Gastroesophageal sphincter (tissue), 4 donors: ENCODE measurements at regions not wholly inside any gene's neighbourhood (a gene's known extent, or its start where the extent isn't known, plus 50 kb on each side); places are given as distances from the start of the nearest gene placed in this dataset.

ENCODE experiments used
- ATAC-seq: fragments of 150-250 bp; one replicate; pipeline ENCODE4 v1.9.1; 2016; ENCODE audit warnings: mild to moderate bottlenecking, moderate library complexity
- H3K27ac ChIP-seq, 4 donors: fragments of 200-600 bp; sonication (generic) in 3 of 4; 1 replicate in 3 of 4; 2 replicates in 1 of 4; pipeline ENCODE4 v1.5.1; 2016 to 2019
- H3K27me3 ChIP-seq: fragments of 200-600 bp; sonication (generic); one replicate; pipeline ENCODE4 v1.5.1; 2019
- H3K36me3 ChIP-seq, 2 donors: fragments of 200-600 bp; sonication (generic); one replicate each; pipeline ENCODE4 v1.5.1; 2019; ENCODE audit warnings: control low read depth in 1 of 2
- H3K4me1 ChIP-seq, 3 donors: fragments of 200-600 bp; sonication (generic); 1 replicate in 2 of 3; 2 replicates in 1 of 3; pipeline ENCODE4 v1.5.1; 2016 to 2019; ENCODE audit warnings: control low read depth in 2 of 3
- H3K4me3 ChIP-seq, 2 donors: fragments of 200-600 bp; sonication (generic); one replicate each; pipeline ENCODE4 v1.5.1; 2019; ENCODE audit warnings: mild to moderate bottlenecking in 1 of 2, moderate library complexity in 1 of 2
- H3K9me3 ChIP-seq, 3 donors: fragments of 200-600 bp; sonication (generic); one replicate each; pipeline ENCODE4 v1.5.1; 2017 to 2019; ENCODE audit warnings: control low read depth in 2 of 3
- EP300 ChIP-seq: sonication (generic); formaldehyde crosslinking; IDR thresholded peaks from one replicate; pipeline ENCODE4 v1.6.1; 2017; ENCODE audit warnings: antibody characterized with exemption, mild to moderate bottlenecking
- POLR2A ChIP-seq, 2 donors: fragments of 450-650 bp; IDR thresholded peaks; one replicate each; pipeline ENCODE4 v1.6.1; 2017; ENCODE audit warnings: antibody characterized with exemption in 2 of 2, mild to moderate bottlenecking in 2 of 2, moderate library complexity in 1 of 2
- POLR2AphosphoS5 ChIP-seq: sonication (generic); formaldehyde crosslinking; IDR thresholded peaks from one replicate; pipeline ENCODE4 v1.6.1; 2017; ENCODE audit warnings: antibody characterized with exemption
- WGBS, 2 donors: methylation state at CpG; one replicate each; pipeline ENCODE4 v1.1.5; 2018; ENCODE audit warnings: low coverage in 1 of 2; 5-methylcytosine and 5-hydroxymethylcytosine counted together
- TF ChIP-seq, protein P1 (sequence below), 4 experiments: fragments of 200-600 bp in 2 of 4; fragments of 450-650 bp in 2 of 4; sonication (generic) in 1 of 4; IDR thresholded peaks; one replicate each; pipeline ENCODE4 v1.5.1; 2017 to 2019; ENCODE audit warnings: antibody characterized with exemption in 4 of 4, mild to moderate bottlenecking in 2 of 4, moderate library complexity in 2 of 4

DNA sequence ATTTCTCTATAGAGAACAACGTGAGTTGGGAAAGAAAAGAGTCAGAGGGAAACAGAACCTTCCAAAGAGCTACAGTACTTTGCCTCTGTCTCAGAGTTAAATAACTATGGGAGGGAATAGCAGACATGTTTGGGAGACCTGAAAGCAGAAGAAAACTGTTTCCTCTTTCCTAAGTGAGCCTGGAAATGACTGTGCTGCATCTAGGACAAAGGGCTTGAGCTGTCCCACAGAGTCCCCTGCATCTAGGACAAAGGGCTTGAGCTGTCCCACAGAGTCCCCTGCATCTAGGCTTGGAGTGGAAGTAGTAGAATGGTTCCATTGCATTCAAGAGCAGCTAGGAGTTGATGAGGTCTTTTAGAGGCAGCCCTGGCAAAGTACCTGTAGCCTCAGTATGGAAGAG lies 149.7 kb downstream of the DKK1 start:
- WGBS, 2 donors = 17 to 40% methylated on average over 1 of the region's 1 CpG
- Histone ChIP-seq H3K9me3 (no peaks in the 10 kb centered on the region), H3K36me3 (no peaks in the 10 kb centered on the region), H3K27me3 (no peaks in the 10 kb centered on the region), H3K4me3 (no peak overlapping the region), H3K27ac (no peak overlapping the region), H3K4me1 (no peaks in the 10 kb centered on the region)
- no peak for ATAC-seq
- TF ChIP-seq, protein P1, sequence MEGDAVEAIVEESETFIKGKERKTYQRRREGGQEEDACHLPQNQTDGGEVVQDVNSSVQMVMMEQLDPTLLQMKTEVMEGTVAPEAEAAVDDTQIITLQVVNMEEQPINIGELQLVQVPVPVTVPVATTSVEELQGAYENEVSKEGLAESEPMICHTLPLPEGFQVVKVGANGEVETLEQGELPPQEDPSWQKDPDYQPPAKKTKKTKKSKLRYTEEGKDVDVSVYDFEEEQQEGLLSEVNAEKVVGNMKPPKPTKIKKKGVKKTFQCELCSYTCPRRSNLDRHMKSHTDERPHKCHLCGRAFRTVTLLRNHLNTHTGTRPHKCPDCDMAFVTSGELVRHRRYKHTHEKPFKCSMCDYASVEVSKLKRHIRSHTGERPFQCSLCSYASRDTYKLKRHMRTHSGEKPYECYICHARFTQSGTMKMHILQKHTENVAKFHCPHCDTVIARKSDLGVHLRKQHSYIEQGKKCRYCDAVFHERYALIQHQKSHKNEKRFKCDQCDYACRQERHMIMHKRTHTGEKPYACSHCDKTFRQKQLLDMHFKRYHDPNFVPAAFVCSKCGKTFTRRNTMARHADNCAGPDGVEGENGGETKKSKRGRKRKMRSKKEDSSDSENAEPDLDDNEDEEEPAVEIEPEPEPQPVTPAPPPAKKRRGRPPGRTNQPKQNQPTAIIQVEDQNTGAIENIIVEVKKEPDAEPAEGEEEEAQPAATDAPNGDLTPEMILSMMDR (IDR thresholded peaks at IDR 0.05) = no peak
- TF ChIP-seq POLR2AphosphoS5 (no peak), EP300 (no peak), POLR2A (IDR thresholded peaks at IDR 0.05) (no peak)

DNA sequence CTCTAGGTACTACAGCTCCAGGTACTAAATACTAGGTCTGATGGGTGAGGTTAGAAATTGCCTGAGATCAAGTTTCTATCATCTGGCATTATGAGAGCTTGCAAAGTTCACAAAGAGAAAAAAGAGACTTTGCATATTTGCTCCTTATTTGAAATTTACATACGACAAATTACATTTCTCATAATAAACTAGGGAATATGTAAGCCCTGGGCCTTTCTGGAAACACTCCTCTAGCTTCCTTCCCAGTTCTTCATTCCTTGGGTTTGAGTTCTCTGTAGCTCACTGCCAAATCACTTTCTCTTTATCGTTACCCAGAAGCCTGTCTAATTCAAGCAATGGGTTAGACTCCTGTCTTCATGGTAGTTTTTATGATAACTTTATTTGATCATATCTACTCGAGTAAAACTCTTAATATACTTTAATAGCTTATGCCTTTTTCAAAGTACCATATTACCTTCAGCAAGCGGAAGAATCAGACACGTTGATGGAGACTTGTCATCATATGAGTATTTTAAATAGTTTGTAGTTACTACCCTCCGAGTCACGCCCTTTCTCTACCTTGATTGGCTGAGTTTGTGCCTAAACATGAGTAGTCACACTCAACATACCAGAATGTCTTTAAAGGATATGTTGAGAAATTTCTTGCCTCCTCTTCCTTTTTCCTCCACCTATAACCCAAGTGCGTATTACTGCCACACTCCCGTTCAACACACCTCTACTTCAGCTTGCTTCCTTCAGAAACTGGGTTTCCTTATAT lies 150.5 kb downstream of the DKK1 start:
- Histone ChIP-seq H3K4me1 (no peaks in the 10 kb centered on the region), H3K4me3 (no peak overlapping the region), H3K36me3 (no peaks in the 10 kb centered on the region), H3K9me3 (no peaks in the 10 kb centered on the region), H3K27ac (no peak overlapping the region), H3K27me3 (no peaks in the 10 kb centered on the region)
- whole genome bisulfite sequencing, 2 donors = 87% methylated on average over 9 of the region's 9 CpGs
- TF ChIP-seq, protein P1 (IDR thresholded peaks at IDR 0.05) = no peak
- TF ChIP-seq EP300 = no peak
- no peak for TF ChIP-seq POLR2AphosphoS5
- TF ChIP-seq POLR2A (IDR thresholded peaks at IDR 0.05) = no peak
- no peak for ATAC-seq

- whole genome bisulfite sequencing, 2 donors = 50 to 78% methylated on average over 3 of the region's 3 CpGs
- no peaks in the 10 kb centered on the region for H3K36me3 ChIP-seq
- TF ChIP-seq, protein P1 (IDR thresholded peaks at IDR 0.05) = no peak
- TF ChIP-seq EP300 = no peak
- no peak for TF ChIP-seq POLR2A (IDR thresholded peaks at IDR 0.05)
- no peaks in the 10 kb centered on the region for H3K27me3 ChIP-seq
- no peaks in the 10 kb centered on the region for H3K4me1 ChIP-seq
- ATAC-seq = no peak
- H3K4me3 ChIP-seq = no peak overlapping the region
- no peak overlapping the region for H3K27ac ChIP-seq
- H3K9me3 ChIP-seq = no peaks in the 10 kb centered on the region
These were observed 151.1 kb downstream of the DKK1 start for GRCh38 chr10:52465202-52465601.

DNA sequence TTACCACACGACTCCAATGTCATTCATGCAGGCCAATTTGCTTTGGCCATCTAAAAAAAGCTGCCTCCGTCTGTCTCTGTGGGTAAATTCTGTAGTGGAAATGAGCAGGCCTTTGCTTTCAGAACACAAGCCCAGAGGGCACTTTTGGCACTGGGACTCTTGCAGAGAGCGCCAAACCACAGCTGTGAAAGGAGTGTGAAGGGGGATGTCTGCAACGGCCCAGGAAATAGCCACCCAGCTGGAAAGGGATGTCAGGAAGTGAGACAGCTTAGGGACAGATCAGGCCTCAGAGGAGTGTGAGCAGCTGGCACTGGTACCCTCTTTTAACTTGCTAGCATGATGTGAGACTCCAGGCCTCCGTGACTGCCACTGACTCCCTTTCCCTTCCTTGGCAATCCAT lies 152.4 kb downstream of the DKK1 start:
- Histone ChIP-seq H3K36me3 (no peaks in the 10 kb centered on the region), H3K4me1 (no peaks in the 10 kb centered on the region), H3K4me3 (no peak overlapping the region), H3K9me3 (no peaks in the 10 kb centered on the region), H3K27me3 (no peaks in the 10 kb centered on the region), H3K27ac (no peak overlapping the region)
- 30% methylated on average over 3 of the region's 5 CpGs; no CpG with 5 or more reads in 1 of the 2 donors for WGBS, 2 donors
- ATAC-seq = no peak
- TF ChIP-seq, protein P1 (IDR thresholded peaks at IDR 0.05) = no peak
- TF ChIP-seq EP300 = no peak

DNA sequence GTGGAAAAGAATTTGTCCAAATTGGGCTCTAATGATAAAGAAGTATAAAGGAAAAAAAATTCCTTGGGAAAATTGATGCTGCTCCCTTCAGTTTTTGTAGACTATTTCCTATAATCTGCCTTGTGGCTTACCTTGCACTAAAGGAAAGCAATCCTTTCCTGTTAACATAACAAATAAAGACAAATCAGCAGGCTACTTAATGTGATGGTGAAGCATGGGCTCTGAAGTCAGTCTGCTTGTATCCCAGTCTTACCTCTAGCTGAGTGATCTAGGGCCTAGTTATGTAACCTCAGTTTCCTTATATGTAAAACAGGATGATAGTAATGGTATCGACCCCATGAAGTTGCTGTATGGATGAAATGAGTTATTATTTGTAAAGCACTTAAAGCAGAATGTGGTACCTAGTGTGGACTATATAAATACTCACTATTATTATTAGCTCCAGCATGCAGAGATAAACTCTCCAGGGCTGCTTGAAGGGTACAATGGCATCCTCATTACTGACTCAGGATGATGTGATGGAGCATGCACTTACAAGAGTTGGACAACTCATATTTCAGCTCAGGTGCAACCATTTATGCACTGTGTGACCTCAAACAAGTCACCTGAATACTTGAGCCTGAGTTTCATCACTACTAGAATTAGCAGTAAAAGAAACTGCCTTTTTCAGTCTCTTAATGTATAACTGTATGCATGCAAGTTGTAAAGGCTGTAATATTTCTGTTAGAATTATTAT lies 156.1 kb downstream of the DKK1 start:
- H3K27me3 ChIP-seq = no peaks in the 10 kb centered on the region
- H3K9me3 ChIP-seq = no peaks in the 10 kb centered on the region
- TF ChIP-seq POLR2AphosphoS5 = no peak
- TF ChIP-seq, protein P1 (IDR thresholded peaks at IDR 0.05) = no peak
- H3K4me1 ChIP-seq = no peaks in the 10 kb centered on the region
- 62 to 88% methylated on average over 1 of the region's 1 CpG for WGBS, 2 donors
- no peak overlapping the region for H3K4me3 ChIP-seq
- no peak overlapping the region for H3K27ac ChIP-seq
- no peaks in the 10 kb centered on the region for H3K36me3 ChIP-seq
- ATAC-seq = no peak
